ENCODE measurements at regions not wholly inside any gene's neighbourhood (a gene's known extent, or its start where the extent isn't known, plus 50 kb on each side); places are given as distances from the start of the nearest gene placed in this dataset.

GRCh38 chr3:130243808-130244207, 101.7 kb upstream of the COL6A5 start:
- Histone ChIP-seq H3K27me3 (ENCODE audit: insufficient read depth, low read depth, low read length) (no peaks in the 10 kb centered on the region), H3F3A (ENCODE audit: insufficient read depth, low read length, poor library complexity, severe bottlenecking) (no peaks in the 10 kb centered on the region), H3K36me3 (ENCODE audit: insufficient read depth, low read length) (no peaks in the 10 kb centered on the region), H3K4me2 (ENCODE audit: low read length) (no peak overlapping the region), H3K9me3 (ENCODE audit: low read length) (no peaks in the 10 kb centered on the region), H3K27ac (ENCODE audit: low read length) (no peak overlapping the region), H3K9ac (ENCODE audit: low read length) (no peak overlapping the region), H3K79me2 (replicated peaks; ENCODE audit: insufficient read depth, low read length) (no peaks in the 10 kb centered on the region), H3K4me3 (ENCODE audit: low read length) (no peak overlapping the region), H3K9me2 (ENCODE audit: insufficient read depth, low read length) (no peaks in the 10 kb centered on the region), H2AFZ (ENCODE audit: low read depth, low read length) (no peak overlapping the region), H4K20me1 (ENCODE audit: insufficient read depth) (no peaks in the 10 kb centered on the region)
- TF ChIP-seq SMC3 (conservative IDR thresholded peaks at IDR 0.05; ENCODE audit: poor library complexity) (no peak), MXI1 (conservative IDR thresholded peaks at IDR 0.05; ENCODE audit: poor library complexity, severe bottlenecking) (no peak), EP300 (conservative IDR thresholded peaks at IDR 0.05; ENCODE audit: poor library complexity, severe bottlenecking) (no peak), REST (IDR thresholded peaks at IDR 0.05; ENCODE audit: borderline replicate concordance) (no peak), CTCF (IDR thresholded peaks at IDR 0.05; ENCODE audit: poor library complexity, severe bottlenecking) (no peak), POLR2AphosphoS5 (IDR thresholded peaks at IDR 0.05) (no peak), EZH2 (IDR thresholded peaks at IDR 0.05; ENCODE audit: borderline replicate concordance, insufficient read depth, low read length, poor library complexity, severe bottlenecking) (no peak), RAD21 (conservative IDR thresholded peaks at IDR 0.05) (no peak), TAF1 (IDR thresholded peaks at IDR 0.05; ENCODE audit: low read depth) (no peak)

- Histone ChIP-seq H2AFZ (ENCODE audit: low read depth, low read length) (no peak overlapping the region), H3K9me3 (ENCODE audit: low read length) (no peaks in the 10 kb centered on the region), H3K9me2 (ENCODE audit: insufficient read depth, low read length) (no peaks in the 10 kb centered on the region), H3K4me3 (ENCODE audit: low read length) (no peak overlapping the region), H3K36me3 (ENCODE audit: insufficient read depth, low read length) (no peaks in the 10 kb centered on the region), H3K4me2 (ENCODE audit: low read length) (no peak overlapping the region), H3K27me3 (ENCODE audit: insufficient read depth, low read depth, low read length) (no peaks in the 10 kb centered on the region), H3F3A (ENCODE audit: insufficient read depth, low read length, poor library complexity, severe bottlenecking) (no peaks in the 10 kb centered on the region), H3K9ac (ENCODE audit: low read length) (no peak overlapping the region), H4K20me1 (ENCODE audit: insufficient read depth) (no peaks in the 10 kb centered on the region), H3K79me2 (replicated peaks; ENCODE audit: insufficient read depth, low read length) (no peaks in the 10 kb centered on the region), H3K27ac (ENCODE audit: low read length) (no peak overlapping the region)
- TF ChIP-seq TAF1 (IDR thresholded peaks at IDR 0.05; ENCODE audit: low read depth) (no peak), EP300 (conservative IDR thresholded peaks at IDR 0.05; ENCODE audit: poor library complexity, severe bottlenecking) (no peak), EZH2 (IDR thresholded peaks at IDR 0.05; ENCODE audit: borderline replicate concordance, insufficient read depth, low read length, poor library complexity, severe bottlenecking) (no peak), CTCF (IDR thresholded peaks at IDR 0.05; ENCODE audit: poor library complexity, severe bottlenecking) (no peak), MXI1 (conservative IDR thresholded peaks at IDR 0.05; ENCODE audit: poor library complexity, severe bottlenecking) (no peak), POLR2AphosphoS5 (IDR thresholded peaks at IDR 0.05) (no peak), RAD21 (conservative IDR thresholded peaks at IDR 0.05) (no peak), SMC3 (conservative IDR thresholded peaks at IDR 0.05; ENCODE audit: poor library complexity) (no peak), REST (IDR thresholded peaks at IDR 0.05; ENCODE audit: borderline replicate concordance) (no peak)
These were observed 94.5 kb upstream of the COL6A5 start for GRCh38 chr3:130250982-130251381.

Measured in neural cell (in vitro differentiated cells).